Karpas-422 (cell line): ENCODE measurements at regions not wholly inside any gene's neighbourhood (a gene's known extent, or its start where the extent isn't known, plus 50 kb on each side); places are given as distances from the start of the nearest gene placed in this dataset.

Source experiments
- DNase-seq: peaks from one replicate; pipeline ENCODE4 v3.0.0-alpha.2; 2015
- H2AFZ ChIP-seq: fragments of 200-600 bp; sonication (generic); 2 replicates; pipeline ENCODE4 v1.6.1; 2014; ENCODE audit warnings: antibody characterized with exemption, low read length, mixed read lengths
- H3K27ac ChIP-seq: fragments of 200-600 bp; sonication (generic); 2 replicates; pipeline ENCODE4 v1.5.1; 2014; ENCODE audit warnings: mild to moderate bottlenecking, low read length, moderate library complexity
- H3K27me3 ChIP-seq: fragments of 200-600 bp; sonication (generic); 2 replicates; pipeline ENCODE4 v1.6.1; 2014; ENCODE audit warnings: low read length, mixed read lengths
- H3K36me3 ChIP-seq: fragments of 200-600 bp; sonication (generic); 2 replicates; pipeline ENCODE4 v1.6.1; 2014; ENCODE audit warnings: low read length, mixed read lengths; ENCODE audit not compliant: insufficient read depth
- H3K4me1 ChIP-seq: fragments of 200-600 bp; sonication (generic); 2 replicates; pipeline ENCODE4 v1.6.1; 2014; ENCODE audit warnings: mild to moderate bottlenecking, low read length, mixed read lengths
- H3K4me2 ChIP-seq: fragments of 200-600 bp; sonication (generic); 2 replicates; pipeline ENCODE4 v1.6.1; 2014; ENCODE audit warnings: low read length, low read depth, mild to moderate bottlenecking; ENCODE audit not compliant: poor library complexity, severe bottlenecking
- H3K4me3 ChIP-seq: fragments of 200-600 bp; sonication (generic); 2 replicates; pipeline ENCODE4 v1.5.1; 2014; ENCODE audit warnings: mild to moderate bottlenecking, antibody characterized with exemption, low read length, mixed read lengths
- H3K79me2 ChIP-seq: fragments of 200-600 bp; sonication (generic); 2 replicates; pipeline ENCODE4 v1.6.1; 2014; ENCODE audit warnings: mild to moderate bottlenecking, low read length, mixed read lengths
- H3K9ac ChIP-seq: fragments of 200-600 bp; sonication (generic); 2 replicates; pipeline ENCODE4 v1.6.0; 2014; ENCODE audit warnings: low read length
- H3K9me2 ChIP-seq: fragments of 200-600 bp; sonication (generic), shearing (Covaris generic); replicated peaks from 2 replicates; pipeline ENCODE4 v1.6.0; 2014; ENCODE audit warnings: mild to moderate bottlenecking, low read length, moderate library complexity; ENCODE audit not compliant: insufficient read depth
- H3K9me3 ChIP-seq: fragments of 300-700, 200-600 bp; sonication (generic); 2 replicates; pipeline ENCODE4 v1.6.1; 2014; ENCODE audit warnings: low read length, mixed read lengths
- H4K20me1 ChIP-seq: fragments of 200-600 bp; sonication (generic); 2 replicates; pipeline ENCODE4 v1.6.1; 2014; ENCODE audit warnings: mild to moderate bottlenecking, antibody characterized with exemption, low read length, low read depth; ENCODE audit not compliant: insufficient read depth

GRCh38 chr2:60296219-60296955, 257.1 kb downstream of the BCL11A start:
- Histone ChIP-seq H3K4me3 (no peak overlapping the region), H2AFZ (no peak overlapping the region), H3K4me2 (no peak overlapping the region)

GRCh38 chr2:60295636-60295962, 257.9 kb downstream of the BCL11A start:
- Histone ChIP-seq H3K9me3 (no peaks in the 10 kb centered on the region), H3K4me1 (no peaks in the 10 kb centered on the region), H3K9me2 (no peaks in the 10 kb centered on the region), H2AFZ (no peak overlapping the region), H3K27me3 (no peaks in the 10 kb centered on the region), H3K36me3 (no peaks in the 10 kb centered on the region), H3K4me2 (no peak overlapping the region), H3K79me2 (no peaks in the 10 kb centered on the region), H3K4me3 (no peak overlapping the region), H4K20me1 (no peaks in the 10 kb centered on the region), H3K9ac (no peak overlapping the region), H3K27ac (no peak overlapping the region)
- no peak for DNase-seq

More at GRCh38 chr2:60296219-60296955, 257.1 kb downstream of the BCL11A start:
- H3K9me2 ChIP-seq, result no peaks in the 10 kb centered on the region
- no peaks in the 10 kb centered on the region for H3K27me3 ChIP-seq
- H3K9me3 ChIP-seq, result no peaks in the 10 kb centered on the region
- no peaks in the 10 kb centered on the region for H3K4me1 ChIP-seq
- H4K20me1 ChIP-seq, result no peaks in the 10 kb centered on the region
- no peak overlapping the region for H3K27ac ChIP-seq
- H3K36me3 ChIP-seq, result no peaks in the 10 kb centered on the region
- H3K9ac ChIP-seq, result no peak overlapping the region
- H3K79me2 ChIP-seq, result no peaks in the 10 kb centered on the region
- no peak for DNase-seq

DNA sequence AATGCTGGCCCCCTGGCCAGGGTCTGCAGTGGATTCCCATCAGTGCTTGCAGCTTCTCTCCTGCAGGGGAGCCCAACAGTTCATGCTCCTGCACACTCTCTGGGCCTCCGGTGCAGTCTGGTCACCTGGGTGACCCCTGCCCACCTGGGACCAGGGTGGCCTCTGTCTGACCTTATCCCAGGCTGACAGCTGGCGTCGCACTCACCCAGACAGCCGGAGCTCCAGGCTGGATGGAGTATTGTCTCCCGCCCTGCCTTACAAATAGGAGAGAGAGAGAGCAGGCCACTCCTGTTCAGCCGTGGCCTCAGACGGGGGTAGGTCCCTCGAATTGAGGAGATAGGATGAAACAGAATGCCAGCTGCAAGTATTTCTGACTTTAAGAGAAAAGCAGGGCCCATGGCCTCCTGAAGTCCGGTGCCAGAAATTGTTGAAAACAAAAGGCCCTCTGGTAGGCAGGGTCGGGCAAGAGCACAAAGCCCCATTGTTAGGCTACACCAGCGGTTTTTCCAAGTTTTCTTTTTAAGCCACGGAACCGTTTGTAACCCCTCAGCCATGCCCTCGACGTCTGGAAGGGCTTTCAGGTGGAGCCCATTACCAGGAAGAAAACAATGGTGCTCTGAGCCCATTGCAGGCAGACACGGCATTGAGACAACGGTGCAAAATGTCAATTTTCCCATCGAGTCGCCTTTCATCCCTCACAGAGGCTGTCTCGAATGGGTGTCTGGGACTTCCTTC, 258.4 kb downstream of the BCL11A start:
- Histone ChIP-seq H3K4me1 (no peaks in the 10 kb centered on the region), H4K20me1 (no peaks in the 10 kb centered on the region), H2AFZ (no peak overlapping the region), H3K9ac (no peak overlapping the region), H3K36me3 (no peaks in the 10 kb centered on the region), H3K4me2 (no peak overlapping the region), H3K4me3 (no peak overlapping the region), H3K9me3 (no peaks in the 10 kb centered on the region), H3K9me2 (no peaks in the 10 kb centered on the region), H3K27me3 (no peaks in the 10 kb centered on the region), H3K79me2 (no peaks in the 10 kb centered on the region), H3K27ac (no peak overlapping the region)
- no peak for DNase-seq

DNA sequence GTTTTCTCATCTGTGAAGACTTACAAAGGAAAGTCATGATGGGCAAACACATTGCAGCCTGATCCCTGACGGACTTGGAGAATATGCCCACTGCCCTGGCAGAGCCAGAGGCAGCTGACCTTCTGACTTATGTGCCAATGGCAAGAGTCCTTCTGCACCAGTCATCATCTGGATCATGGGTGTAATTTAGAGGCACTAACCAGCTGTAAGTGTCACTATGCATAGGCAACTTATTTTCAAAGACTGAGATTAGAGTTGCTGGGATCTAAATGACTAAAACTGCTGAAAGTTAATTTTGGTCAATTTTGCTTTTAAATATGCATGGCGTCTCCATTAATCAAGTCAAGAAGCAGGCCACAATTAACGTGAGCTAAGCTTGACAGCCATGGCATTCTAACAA, 261.2 kb downstream of the BCL11A start:
- no peak for DNase-seq

GRCh38 chr2:60290509-60290908, 262.9 kb downstream of the BCL11A start:
- H2AFZ ChIP-seq, result no peak overlapping the region
- H3K9me3 ChIP-seq, result no peaks in the 10 kb centered on the region
- H3K9ac ChIP-seq, result no peak overlapping the region
- H3K4me1 ChIP-seq, result no peaks in the 10 kb centered on the region
- H3K27me3 ChIP-seq, result no peaks in the 10 kb centered on the region
- no peaks in the 10 kb centered on the region for H3K9me2 ChIP-seq
- no peak overlapping the region for H3K4me3 ChIP-seq
- H3K36me3 ChIP-seq, result no peaks in the 10 kb centered on the region
- no peak for DNase-seq
- no peak overlapping the region for H3K4me2 ChIP-seq
- no peaks in the 10 kb centered on the region for H4K20me1 ChIP-seq
- no peaks in the 10 kb centered on the region for H3K79me2 ChIP-seq
- H3K27ac ChIP-seq, result no peak overlapping the region

More for the DNA sequence above, 261.2 kb downstream of the BCL11A start:
- Histone ChIP-seq H3K4me1 (no peaks in the 10 kb centered on the region), H3K4me3 (no peak overlapping the region), H3K36me3 (no peaks in the 10 kb centered on the region), H4K20me1 (no peaks in the 10 kb centered on the region), H3K9ac (no peak overlapping the region), H3K9me3 (no peaks in the 10 kb centered on the region), H2AFZ (no peak overlapping the region), H3K79me2 (no peaks in the 10 kb centered on the region), H3K4me2 (no peak overlapping the region), H3K27ac (no peak overlapping the region), H3K9me2 (no peaks in the 10 kb centered on the region), H3K27me3 (no peaks in the 10 kb centered on the region)

DNA sequence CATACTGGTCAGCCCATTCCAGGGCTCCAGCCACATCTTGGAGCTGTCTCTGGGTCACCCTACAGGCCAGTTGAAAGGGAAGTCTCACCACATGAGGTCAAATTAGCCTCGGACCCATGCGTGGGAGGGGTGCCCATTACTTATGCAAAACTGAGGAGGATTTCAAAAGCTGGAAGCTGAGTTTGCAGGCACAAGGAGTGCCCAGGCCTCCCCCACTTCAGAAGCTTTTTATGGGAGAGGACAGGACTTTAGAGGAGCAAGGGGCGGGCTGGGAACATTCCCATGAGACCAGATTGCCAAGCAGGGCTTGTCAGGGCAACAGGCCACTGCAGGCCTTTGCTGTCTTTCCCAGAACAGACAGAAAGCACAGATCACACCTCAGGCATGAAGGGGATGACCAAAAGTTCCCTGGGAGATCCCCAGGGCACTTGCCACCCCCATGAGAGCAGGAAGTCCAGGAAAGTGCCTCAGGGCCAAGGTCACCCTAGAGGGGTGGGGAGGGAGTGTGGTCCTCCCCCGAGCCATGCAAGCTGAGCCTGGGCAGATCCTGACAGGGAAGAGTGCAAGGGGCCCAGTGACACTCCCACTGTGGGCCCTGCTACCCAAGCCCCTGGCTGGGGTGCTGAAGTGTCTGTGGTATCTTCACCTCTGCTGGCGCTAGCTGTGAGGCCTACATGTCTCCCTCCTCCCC, 267.7 kb downstream of the BCL11A start:
- Histone ChIP-seq H3K36me3 (no peaks in the 10 kb centered on the region), H3K9me2 (no peaks in the 10 kb centered on the region), H3K79me2 (no peaks in the 10 kb centered on the region), H3K27ac (no peak overlapping the region), H3K9me3 (no peaks in the 10 kb centered on the region), H3K4me1 (no peaks in the 10 kb centered on the region), H3K27me3 (no peaks in the 10 kb centered on the region), H3K9ac (no peak overlapping the region), H3K4me3 (no peak overlapping the region), H3K4me2 (no peak overlapping the region), H4K20me1 (no peaks in the 10 kb centered on the region), H2AFZ (no peak overlapping the region)
- DNase-seq, result no peak

DNA sequence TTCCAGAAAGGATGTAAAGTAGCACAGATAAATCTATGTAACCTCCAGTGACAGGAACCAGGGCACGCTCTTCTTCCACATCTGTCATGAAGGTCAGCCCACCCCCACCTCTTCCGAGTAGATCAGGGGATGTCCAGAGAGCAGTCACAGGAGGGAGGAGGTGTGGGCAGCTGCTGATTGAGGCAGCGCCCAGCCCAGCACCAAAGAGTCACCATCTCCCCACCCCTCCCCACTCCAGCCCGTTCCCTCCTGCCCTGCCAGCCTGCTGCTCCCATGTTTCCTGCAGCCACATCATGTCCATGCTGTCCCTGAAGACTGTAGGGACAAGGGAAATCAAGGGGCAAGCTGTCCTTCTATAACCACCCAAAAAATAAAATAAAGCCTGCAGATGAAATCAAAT, 269.8 kb downstream of the BCL11A start:
- no peak for DNase-seq
- H3K27me3 ChIP-seq, result no peaks in the 10 kb centered on the region
- H3K79me2 ChIP-seq, result no peaks in the 10 kb centered on the region

DNA sequence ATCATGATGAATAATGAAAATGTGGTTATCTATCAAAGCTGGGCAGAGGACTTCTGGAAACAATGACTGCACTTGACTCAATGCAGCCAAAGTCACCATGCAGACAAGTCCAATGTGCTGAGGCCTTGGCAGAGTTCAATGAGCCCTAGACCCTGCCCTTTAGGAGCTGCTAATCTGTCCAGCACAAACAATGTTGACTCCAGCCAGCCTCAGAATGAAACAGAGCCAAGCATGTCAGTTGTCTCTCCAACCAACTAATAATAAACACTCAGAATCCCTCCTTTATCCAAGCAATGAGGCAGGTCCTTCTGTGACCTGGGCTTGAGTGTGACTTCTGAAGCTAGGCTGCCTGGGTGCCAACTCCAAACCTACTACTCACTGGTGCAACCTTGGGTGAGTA, 270.6 kb downstream of the BCL11A start:
- H3K79me2 ChIP-seq, result no peaks in the 10 kb centered on the region
- no peaks in the 10 kb centered on the region for H3K27me3 ChIP-seq
- H3K9me3 ChIP-seq, result no peaks in the 10 kb centered on the region
- no peaks in the 10 kb centered on the region for H4K20me1 ChIP-seq
- H3K4me3 ChIP-seq, result no peak overlapping the region
- H3K9me2 ChIP-seq, result no peaks in the 10 kb centered on the region
- H3K9ac ChIP-seq, result no peak overlapping the region
- no peak overlapping the region for H3K4me2 ChIP-seq
- H3K27ac ChIP-seq, result no peak overlapping the region
- no peaks in the 10 kb centered on the region for H3K4me1 ChIP-seq
- H2AFZ ChIP-seq, result no peak overlapping the region
- no peaks in the 10 kb centered on the region for H3K36me3 ChIP-seq
- DNase-seq, result no peak

More for the DNA sequence above, 269.8 kb downstream of the BCL11A start:
- no peaks in the 10 kb centered on the region for H3K36me3 ChIP-seq
- no peaks in the 10 kb centered on the region for H3K4me1 ChIP-seq
- no peak overlapping the region for H3K27ac ChIP-seq
- no peaks in the 10 kb centered on the region for H3K9me2 ChIP-seq
- H2AFZ ChIP-seq, result no peak overlapping the region
- H3K4me2 ChIP-seq, result no peak overlapping the region
- no peaks in the 10 kb centered on the region for H4K20me1 ChIP-seq
- no peaks in the 10 kb centered on the region for H3K9me3 ChIP-seq
- H3K4me3 ChIP-seq, result no peak overlapping the region
- no peak overlapping the region for H3K9ac ChIP-seq
